ENCODE measurements at regions not wholly inside any gene's neighbourhood (a gene's known extent, or its start where the extent isn't known, plus 50 kb on each side); places are given as distances from the start of the nearest gene placed in this dataset.
A peak's percentile ranks its signal among the peaks of the same experiment; 100 is the strongest.

GRCh38 chr20:6560978-6561377 is 206.5 kb upstream of the BMP2 start:
- no peak for DNase-seq (ENCODE audit: low read depth)

- DNase-seq (ENCODE audit: low read depth), result no peak
Observed at GRCh38 chr20:6559791-6560190, 207.7 kb upstream of the BMP2 start.

- DNase-seq (ENCODE audit: low read depth), result no peak
Observed at GRCh38 chr20:6558341-6558740, 209.1 kb upstream of the BMP2 start.

GRCh38 chr20:6533761-6534479 is 233.6 kb upstream of the BMP2 start:
- peak; percentile 55 for DNase-seq (ENCODE audit: low read depth)

DNA sequence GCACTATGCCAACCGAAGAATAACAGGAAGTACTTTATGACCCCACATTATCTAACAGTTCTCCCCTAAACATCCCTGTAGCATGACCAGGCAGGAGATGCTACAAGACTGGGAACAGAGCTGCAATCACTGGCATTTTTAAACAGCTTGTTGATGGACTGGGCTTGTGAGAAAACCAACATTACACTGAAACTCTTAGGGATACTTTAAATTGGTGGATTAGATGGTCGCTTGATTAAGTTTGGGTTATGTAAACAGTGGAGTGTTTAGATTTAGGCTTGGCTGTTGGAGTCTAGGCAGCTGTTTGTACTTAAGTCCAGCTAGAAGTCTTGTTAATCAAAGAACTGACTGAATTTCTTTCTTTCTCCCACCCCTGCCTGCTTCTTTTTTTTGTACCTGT is 234.1 kb upstream of the BMP2 start:
- no peak for DNase-seq (ENCODE audit: low read depth)

DNA sequence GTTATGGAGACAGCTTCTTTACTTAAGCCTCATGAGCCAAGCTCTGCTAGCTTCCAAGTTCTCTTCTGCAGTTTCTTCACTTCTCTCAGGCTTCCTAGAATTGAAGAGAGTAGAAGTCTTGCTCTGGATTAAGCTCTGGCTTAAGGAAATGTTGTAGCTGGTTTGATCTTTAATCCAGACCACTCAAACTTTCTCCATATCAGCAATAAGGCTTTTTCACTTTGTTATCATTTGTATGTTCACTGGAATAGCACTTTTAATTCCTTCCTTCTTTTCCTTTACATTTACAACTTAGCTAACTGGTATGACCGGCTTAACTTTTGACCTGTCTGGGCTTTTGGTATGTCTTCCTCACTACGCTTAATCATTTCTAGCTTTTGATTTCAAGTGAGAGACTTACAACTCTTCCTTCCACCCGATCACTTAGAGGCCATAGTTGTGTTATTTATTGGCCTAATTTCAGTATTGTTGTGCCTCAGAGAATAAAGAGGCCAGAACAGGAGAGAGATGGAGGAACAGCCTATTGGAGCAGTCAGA is 236.6 kb upstream of the BMP2 start:
- DNase-seq (ENCODE audit: low read depth), result no peak

GRCh38 chr20:6530254-6530653 is 237.2 kb upstream of the BMP2 start:
- no peak for DNase-seq (ENCODE audit: low read depth)

DNA sequence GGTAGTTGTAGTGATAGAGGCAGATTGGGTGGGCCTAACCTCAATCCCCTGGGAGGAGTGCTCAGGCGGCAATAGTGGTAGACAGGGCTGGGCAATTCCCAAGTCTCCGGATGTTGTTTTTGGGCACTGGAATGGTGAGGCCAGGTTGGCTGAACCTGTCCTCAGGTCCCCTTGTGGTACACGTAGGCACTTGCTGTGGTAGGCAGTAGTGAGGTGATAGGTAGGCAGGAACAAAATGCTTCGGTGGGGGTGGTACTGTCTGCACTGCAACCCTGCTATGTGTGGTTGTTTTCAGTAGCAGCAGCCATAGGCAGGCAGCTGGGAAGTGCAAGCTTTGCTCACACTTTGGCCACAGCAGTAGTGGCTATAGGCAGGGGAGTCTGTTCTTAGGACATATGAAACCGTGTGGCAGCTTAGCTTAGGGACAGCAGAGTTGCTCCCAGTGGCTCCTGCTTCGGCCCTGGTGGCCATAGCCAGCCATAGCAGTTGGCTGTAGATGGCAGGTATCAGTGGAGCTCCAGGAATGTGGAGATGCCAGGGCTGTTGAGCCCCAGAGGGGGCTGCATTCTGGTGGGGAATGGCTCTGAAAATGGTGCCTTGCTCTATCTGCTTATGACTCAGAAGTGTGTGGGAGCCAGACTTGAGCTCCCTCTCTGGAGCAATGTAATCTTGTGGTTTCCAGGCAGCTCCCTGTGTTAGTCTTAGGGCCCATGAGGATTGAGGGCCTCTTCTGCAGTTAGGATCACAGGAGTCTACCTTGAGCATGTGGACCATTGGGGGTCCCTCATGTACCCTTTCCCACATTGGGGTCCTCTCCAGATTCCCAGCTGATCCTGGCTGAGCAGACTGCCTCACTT is 241.8 kb upstream of the BMP2 start:
- DNase-seq (ENCODE audit: low read depth), result no peak

- DNase-seq (ENCODE audit: low read depth), result no peak
Observed at GRCh38 chr20:6524305-6524704, 243.2 kb upstream of the BMP2 start.

DNA sequence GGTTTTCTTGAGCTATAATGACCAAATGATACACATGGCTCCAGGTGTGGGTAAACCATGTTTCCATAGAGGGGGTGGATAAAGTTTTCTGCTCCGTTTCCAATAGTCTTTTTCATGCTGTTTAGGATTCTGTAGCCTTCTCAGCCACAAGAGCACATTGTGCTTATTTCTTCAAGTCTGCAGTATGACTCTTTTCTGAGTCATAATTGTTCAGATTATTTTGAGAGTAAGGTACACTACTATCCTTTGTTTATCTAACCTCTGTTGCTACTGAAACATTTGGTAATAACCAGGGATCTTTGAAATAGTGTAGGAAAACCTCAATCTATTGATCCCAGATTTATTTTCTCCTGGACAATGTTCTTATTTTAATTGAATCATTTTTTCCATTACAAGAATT is 247.9 kb upstream of the BMP2 start:
- DNase-seq (ENCODE audit: low read depth), result peak; percentile 8

GRCh38 chr20:6515261-6515660 is 252.2 kb upstream of the BMP2 start:
- DNase-seq (ENCODE audit: low read depth), result no peak

DNA sequence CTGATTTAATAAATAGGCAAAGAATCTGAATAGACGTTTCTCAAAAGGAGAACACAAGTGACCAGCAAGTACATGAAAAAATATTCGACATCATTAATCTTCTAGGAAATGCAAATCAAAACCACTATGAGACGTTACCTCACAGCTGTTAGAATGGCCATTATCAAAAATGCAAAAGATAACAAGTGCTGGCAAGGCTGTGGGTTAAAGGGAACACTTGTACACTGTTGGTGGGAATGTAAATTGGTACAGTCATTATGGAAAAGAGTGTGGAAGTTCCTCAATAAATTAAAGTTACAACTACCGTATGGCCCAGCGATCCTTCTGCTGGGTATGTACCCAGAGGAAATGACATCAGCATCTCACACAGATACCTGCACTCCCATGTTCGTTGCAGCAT is 253.9 kb upstream of the BMP2 start:
- no peak for DNase-seq (ENCODE audit: low read depth)

- no peak for DNase-seq (ENCODE audit: low read depth)
Observed at GRCh38 chr20:6509374-6509773, 258.1 kb upstream of the BMP2 start.

DNA sequence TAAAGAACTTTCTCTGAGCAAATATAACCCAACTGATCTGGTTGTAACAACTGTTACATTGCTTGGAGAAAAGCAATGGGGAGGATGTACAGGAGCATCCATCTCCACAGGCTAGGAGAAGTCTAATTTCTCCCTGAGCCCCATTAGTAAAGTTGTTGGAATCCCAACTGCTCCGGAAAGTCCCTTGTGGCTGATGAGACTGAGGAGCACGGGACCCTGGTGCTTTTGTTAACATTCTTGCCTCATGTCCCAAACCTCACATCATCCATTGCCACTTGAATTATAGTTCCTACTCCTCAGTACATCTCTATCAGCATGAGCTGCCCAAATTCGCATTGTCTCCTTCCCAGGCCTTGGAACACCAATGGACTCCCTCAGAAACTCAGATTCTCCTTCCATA is 260.6 kb upstream of the BMP2 start:
- no peak for DNase-seq (ENCODE audit: low read depth)

GRCh38 chr20:6504826-6505225 is 262.7 kb upstream of the BMP2 start:
- DNase-seq (ENCODE audit: low read depth), result no peak

DNA sequence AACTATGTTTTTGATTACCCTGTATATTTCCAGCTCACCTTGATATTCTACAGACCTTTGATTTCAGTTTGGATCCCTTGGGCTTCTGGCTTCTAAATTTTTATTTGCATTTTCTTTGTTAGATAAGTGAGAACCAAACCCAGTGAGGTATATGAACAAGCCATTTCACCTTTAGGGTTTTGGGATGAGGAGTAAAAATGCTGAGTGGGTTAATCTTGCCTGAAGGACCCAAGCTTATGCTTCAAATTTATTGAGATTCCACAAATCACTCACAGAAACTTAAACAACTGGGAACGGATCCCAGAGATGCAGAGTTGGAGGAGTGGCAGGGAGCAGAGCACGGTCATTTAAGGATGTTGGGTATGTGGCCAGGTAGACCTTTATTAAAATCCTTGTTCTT is 263.3 kb upstream of the BMP2 start:
- no peak for DNase-seq (ENCODE audit: low read depth)

GRCh38 chr20:6502999-6503398 is 264.5 kb upstream of the BMP2 start:
- no peak for DNase-seq (ENCODE audit: low read depth)

DNA sequence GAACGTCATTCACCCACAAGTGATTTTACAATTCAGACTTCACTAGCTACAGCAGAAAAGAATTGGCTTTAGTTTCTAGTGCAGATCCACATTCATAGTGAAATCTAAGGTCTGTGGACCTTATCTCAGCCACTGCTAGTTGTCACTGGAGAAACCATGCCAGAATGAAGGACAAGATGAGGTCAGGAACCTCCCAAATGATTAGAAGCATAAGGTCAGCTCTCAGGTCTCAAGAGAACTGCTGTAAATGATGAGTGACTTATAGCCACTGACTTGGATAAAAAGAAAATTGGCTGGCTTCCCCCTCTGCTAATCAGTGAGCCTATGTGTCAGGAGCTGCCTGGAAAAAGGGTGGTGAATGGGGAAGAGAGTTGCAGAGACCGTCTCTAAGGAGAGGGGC is 265.3 kb upstream of the BMP2 start:
- DNase-seq (ENCODE audit: low read depth), result no peak

DNA sequence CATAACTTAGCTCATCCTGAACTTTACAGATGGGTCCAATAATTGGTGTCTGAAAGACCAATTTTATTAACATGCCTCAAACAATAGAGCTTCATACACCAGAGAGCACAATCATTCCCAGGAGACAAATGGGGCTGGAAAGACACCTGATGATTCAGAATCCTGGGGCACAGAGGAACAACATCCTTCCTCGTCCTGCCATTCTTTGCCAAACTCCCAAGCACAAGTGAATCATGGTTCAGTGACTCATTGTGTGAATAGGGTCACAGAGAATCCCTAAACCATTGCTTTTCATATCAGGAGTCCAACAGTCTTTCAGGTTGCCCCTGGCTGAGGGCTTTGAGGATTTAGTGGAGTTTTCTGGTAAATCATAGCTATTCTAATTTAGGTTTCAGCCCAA is 266.4 kb upstream of the BMP2 start:
- DNase-seq (ENCODE audit: low read depth), result peak; percentile 45

DNA sequence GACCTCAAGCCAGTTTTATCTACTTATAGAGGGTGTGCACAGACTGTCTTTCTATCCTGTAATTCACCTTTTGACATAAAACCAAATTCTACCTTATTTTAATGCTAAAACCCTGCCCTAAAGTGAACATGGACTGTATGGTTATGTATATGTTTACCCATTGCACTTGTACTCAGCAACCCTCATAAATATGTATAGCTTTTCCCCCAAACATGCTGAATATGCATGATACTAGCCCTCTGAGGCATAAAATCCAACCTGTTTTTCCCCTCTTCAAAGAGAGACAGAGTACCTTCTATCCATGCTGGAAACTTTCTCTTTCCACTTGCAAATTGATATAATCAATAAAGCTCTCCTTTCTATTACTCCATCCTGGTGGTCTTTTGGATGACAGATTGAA is 267.9 kb upstream of the BMP2 start:
- DNase-seq (ENCODE audit: low read depth), result no peak

DNA sequence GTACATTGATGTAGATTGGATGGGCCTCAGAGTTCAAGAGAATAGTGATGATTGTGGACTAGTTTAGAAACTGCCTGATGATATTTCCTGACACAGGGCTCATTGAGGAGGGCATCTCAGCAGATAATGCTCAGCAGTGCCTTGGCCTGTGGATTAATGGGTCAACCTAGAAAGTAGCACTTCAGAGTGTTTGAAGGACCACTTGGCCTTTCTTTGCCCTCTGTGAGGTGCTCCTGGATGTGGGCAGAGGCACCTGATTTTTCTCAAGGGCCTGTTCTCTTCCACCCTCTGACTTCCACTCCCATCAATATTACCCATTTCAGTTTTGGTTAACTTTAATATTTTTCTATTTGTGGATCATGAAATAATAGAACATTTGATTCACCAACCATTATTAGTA is 270.6 kb upstream of the BMP2 start:
- DNase-seq (ENCODE audit: low read depth), result no peak

- no peak for DNase-seq (ENCODE audit: low read depth)
Observed at GRCh38 chr20:6495907-6496306, 271.6 kb upstream of the BMP2 start.

GRCh38 chr20:6492271-6493055 is 275.0 kb upstream of the BMP2 start:
- DNase-seq (ENCODE audit: low read depth), result no peak
